Left renal pelvis (tissue), 4 donors: ENCODE measurements at regions not wholly inside any gene's neighbourhood (a gene's known extent, or its start where the extent isn't known, plus 50 kb on each side); places are given as distances from the start of the nearest gene placed in this dataset.
"Not testable (repeated sequence)": the region's sequence is repeated elsewhere in the genome, so short reads cannot be mapped to it uniquely, and the experiment has no call there.

Experiments
- DNase-seq, 4 donors: peaks; one replicate each; pipeline ENCODE4 v3.0.0-alpha.2; 2013; ENCODE audit warnings: low read depth in 4 of 4, low spot score in 3 of 4

DNA sequence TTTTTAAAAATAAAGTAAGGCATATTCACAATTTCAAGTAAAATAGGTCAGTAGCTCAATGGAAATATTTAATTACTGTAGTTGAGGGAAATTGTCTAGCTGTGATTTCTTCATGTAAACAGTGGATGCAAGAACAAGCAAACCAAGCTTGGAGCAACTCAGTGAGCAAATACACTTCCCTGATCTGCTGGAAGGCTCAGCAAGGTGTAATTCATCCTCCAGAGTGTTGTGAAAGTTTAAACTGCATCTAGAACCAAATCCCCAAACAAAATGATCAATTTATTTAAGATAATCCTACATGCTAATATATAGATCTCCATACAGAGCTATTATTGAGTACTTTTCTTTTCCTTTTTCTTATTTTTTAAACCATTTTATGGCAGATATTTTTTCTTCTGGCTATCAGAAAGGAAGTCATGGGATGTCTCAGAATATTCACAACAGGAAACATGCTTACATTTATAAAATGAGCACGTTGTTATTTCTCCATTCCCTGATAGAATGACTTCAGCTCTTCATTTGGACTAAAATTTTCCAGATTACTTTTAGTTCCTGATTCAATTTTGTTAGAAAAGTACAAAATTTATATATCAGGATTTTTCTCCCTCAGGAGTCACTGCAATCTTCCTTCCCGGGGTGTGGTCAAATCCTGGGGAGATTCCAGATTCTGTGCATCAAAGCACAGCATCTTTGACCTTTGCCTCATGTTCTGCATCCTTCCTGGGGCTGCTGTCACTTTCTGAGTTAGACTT lies 219.2 kb upstream of the ELL2 start:
- DNase-seq, result no peak

DNA sequence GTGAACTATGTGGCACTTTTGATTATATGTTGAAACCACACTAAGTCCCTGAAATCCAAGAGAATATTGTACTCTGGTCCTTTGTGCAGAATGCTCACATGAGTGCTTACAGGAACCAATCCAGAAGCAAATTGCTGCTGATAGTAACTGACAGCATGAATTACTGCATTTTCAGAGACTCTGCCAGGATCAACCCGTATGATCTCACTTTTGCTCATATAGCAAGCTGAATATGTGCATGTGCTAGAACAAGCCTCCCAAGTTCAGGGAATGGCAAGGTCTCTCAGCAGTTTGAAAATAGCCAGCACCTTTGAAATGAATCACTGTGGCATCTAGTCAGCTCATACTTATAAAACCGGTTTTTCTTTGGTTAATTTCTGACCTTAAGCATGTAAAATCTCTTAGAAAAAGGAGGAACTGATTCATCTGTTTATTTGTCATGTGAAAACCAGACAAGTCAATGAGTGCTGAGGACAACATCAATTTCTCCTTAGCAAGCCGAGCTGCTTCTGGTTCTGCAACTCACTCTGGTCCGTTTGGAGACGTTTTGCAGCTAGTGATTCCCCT lies 215.7 kb upstream of the ELL2 start:
- no peak for DNase-seq

DNA sequence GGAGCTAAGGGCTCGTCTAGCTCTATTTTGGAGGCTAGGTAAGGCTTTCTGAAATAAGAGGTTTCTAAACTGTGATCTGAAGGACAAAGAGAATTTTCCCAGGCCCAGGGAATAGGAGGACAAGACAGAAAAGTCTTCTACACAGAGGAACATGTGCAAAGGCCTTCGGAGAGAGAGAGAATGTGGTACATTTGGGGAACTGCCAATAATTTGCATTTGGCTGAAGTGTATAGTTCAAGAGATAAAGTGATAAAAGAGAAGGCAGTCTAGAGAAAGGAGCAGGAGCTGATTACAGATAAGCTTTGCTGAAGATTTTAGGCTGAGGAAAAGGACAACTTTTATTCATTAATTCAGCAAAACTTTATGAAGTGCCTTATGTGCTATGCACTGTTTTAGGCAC lies 214.4 kb upstream of the ELL2 start:
- DNase-seq, result no peak

DNA sequence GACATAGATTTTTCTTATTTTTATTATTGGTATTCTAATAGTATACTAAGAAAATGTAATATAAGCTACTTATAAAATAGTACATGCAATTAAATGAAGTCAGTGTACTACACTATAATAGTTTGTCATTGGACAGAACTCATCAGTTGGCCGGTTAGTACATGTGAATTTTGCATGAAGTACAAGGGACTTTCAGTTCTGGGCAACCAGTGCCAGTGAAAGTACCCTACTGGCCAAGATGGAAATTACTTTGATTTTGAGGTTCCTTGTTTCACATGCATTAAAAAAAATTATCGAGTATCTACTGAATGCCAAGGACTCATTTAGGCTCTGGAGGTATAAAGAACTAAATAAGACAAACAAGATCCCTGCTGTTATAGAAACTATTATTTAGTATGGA lies 213.4 kb upstream of the ELL2 start:
- DNase-seq, result no peak

DNA sequence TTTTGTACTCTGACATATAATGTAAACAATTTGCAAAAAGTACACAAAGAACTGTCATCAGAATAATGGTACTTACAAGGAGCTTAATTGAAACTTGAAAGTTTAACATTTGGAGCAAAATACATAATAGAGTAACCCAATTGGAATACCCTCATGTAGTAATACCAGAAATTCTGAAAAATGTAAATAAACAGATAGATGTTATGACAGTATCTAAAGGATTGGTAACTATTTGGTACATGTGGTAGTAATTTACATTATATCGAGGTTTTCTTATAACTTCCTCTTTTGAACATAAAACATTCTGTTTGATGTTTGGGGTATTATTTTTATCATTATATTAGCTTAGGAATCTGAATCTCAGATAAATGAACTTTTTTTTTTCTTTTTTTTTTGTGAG lies 211.7 kb upstream of the ELL2 start:
- DNase-seq, result no peak

DNA sequence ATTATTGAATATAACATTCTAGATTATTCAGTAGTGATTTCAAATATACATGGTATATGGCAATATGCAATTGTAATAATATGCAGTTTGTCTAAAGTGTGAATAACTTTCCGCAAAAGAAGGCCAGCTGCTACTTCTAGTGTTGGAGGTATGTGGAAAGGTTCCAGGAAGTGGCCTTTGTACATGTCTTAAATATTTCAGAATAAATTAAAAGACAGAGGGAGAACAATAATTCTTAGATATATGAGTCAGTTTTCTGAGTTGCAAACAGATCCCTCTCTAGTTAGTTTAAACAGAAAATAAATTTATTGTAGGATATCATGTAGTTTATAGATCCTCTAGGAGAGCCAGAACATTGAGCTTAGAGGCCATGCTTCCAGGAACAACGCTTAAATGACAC lies 210.8 kb upstream of the ELL2 start:
- DNase-seq, result no peak

DNA sequence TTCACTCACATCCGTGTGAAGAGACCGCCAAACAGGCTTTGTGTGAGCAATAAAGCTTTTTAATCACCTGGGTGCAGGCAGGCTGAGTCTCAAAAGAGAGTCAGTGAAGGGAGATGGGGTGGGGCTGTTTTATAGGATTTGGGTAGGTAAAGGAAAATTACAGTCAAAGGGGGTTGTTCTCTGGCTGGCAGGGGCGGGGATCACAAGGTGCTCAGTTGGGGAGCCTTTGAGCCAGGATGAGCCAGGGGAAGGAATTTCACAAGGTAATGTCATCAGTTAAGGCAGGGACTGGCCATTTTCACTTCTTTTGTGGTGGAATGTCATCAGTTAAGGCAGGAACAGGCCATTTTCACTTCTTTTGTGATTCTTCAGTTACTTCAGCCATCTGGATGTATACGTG lies 210.3 kb upstream of the ELL2 start:
- DNase-seq, result not testable (repeated sequence)

DNA sequence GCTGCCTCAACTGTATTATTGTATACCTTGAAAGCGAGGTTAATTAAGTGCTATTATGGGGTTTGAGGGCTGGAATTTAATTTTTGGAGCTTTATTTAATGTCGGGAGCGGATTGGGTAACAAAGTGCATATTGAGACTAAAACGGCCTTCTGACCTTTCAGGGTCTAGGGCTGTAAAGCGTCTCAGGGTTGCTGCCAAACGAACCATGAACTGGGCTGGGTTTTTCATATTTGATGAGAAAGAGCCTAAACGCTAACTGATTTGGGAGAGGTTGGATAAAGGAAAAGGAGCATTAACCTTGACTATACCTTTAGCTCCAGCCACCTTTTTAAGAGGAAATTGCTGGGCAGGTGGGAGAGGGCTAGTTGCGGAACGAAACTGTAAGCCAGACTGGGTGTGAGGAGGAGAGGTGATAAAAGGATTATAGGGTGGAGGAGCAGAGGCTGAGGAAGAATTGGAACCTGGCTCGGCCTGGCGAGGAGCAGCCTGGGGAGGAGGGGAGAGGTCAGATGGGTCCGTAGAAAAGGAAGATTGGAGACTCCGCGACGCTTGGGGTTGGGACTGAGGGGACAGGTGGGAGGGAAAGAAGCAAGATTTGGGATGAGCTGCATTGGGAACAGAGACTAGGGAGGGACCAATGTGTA lies 209.0 kb upstream of the ELL2 start:
- not testable (repeated sequence) for DNase-seq

DNA sequence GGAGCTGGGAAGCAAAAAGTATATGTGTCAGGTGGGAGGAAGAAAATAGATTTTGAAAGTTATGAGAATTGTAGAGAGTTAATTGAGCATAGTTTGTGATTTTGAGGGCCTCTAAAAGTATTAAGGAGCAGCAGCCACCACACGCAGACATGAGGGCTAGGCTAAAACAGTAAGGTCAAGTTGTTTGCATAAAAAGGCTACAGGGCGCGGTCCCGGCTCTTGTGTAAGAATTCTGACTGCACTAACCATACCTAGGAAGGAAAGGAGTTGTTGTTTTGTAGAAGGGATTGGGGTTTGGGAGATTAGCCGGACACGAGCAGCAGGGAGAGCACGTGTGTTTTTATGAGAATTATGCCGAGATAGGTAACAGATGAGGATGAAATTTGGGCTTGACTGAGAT lies 207.2 kb upstream of the ELL2 start:
- DNase-seq, result not testable (repeated sequence)

DNA sequence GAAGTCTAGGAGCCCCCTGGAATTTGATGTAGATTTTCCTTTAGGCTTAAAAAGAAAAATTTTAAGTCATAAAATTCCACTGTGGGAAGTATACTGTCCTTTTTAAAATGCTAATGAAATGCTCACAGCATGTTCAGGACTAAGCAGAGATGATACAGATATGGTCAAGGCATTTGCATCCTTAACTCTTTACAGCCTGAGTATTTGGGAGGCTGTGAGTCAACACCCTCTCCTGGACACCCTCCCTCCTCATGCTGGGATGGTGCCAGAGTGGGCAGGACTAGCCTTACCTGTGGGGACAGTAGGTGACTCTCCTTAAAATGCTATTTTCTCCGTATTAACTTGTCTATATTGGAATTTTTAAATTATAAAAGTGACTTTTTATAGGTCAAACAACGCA lies 197.4 kb upstream of the ELL2 start:
- no peak for DNase-seq

DNA sequence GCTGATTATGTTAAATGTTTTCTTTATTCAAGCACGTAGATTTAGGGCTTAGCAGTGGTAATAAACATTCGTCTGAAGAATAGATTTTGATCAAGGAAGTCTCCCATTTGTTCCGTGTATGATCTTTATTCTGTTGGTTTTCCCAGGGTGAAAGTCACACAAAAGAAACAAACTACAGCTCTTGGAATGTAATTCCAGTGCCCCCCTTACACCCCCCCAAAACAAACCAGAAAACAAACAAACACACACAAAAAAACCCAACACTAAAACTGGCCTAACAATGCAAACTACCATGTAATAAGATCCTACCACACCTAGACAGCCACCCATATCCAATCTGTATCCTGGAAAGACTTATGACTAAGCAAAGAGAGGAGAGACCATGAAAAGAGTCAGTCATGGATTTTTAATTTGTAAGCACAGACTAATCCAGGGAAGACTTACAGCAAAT lies 196.2 kb upstream of the ELL2 start:
- no peak for DNase-seq

DNA sequence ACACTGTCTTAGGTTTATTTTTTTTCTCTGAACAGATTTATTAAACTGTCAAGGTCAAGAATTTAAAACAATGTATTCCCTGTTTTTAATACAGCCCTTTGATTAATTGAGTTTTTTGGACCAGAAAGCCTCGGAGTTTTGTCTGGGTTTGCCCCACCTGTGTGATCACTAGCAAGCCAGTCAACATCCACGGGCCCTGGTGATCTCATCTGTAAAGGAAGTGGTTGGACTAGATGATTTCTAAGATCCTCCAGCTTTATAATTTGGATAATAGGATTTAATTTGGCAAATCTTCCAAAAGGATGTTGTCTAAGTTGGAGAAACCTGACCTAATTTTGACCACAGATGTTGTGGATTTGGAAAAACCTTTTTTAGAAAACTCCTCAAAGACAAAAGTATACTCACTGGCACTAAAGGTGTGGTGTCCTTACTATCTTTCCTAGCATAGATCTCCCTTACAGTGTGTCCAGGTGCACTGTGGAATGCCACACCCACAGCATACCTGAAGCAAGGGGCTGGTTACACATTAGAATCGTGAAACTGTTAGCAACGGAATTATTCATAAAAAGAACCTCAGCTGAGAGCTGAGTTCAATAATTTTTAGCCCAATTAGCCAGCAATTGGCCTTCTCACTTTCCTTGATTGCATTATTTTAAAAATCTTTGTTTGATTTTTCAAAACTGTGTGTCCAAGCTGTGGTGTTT lies 195.6 kb upstream of the ELL2 start:
- no peak for DNase-seq

DNA sequence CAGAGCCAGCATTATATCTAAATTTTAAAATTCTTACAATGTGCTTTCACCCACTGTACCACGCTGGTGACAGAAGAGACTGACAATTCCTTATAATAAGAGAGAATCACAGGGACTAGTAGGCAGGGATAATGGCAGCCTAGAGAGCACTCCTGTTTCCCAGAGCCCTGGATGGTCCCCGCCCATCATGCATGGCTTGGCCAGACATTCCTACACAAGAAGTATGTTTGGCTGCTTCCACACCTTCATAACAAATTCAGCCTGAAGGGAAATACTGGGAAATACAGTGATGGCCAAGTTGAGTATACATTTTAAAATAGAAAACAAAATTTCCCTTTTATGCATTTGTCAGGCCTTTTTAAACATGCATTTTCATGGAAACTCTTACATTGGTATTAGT lies 193.5 kb upstream of the ELL2 start:
- DNase-seq, result no peak

DNA sequence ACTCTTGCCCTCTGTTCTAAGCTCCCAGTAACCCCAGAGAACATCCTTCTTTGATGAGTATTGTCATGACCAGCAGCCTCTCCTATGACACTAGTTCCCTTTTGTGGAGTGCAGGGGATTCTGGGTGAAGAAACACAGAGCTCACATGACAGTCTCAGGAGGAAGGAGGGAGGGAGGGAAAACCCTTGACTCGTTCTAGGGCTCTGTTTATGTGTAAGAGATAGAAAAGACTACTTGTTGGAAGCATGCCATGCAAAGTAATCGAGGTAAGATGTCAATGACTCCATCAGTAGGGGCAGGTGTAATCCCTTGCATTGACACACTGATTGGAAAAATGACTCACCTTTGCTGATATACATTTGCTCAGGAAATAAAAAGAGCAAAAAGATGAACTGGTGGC lies 190.2 kb upstream of the ELL2 start:
- no peak for DNase-seq

DNA sequence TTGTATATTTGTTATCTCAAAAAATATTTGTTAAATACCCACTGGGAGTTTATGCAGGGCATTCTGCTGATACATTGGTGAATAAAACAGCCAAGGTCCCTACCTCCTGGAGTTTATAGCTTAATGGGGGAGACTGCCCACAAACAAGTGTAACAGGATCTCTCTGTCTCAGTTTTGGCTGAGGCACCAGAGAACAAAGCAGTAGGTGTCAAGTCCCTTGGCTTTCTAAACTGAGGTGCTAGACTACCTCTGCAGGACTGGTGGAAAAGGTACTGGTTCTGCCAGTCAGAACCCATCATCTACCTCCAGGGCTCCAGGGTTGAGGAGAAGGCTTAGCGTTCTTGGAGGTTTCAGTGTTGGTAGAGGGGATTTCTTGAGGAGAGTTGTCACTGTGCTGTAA lies 188.4 kb upstream of the ELL2 start:
- DNase-seq, result no peak

DNA sequence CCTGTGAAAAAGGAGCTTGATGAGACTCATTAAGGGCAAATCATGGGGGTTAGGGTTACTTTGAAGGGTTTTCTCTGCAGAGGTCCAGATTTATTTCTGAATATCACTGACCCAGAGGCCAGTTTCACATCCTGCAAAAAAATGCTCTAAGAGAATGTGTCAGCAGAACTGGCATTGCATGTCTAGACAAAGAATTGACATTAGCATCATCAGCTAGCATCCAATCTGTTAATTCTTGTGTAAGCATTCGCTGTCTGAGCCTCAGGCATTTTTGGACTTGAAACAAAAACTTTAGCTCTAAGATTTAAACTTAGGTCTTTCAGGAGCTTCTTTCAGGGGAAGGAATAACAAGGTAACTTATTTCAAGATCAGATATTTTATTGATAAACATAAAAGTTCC lies 187.9 kb upstream of the ELL2 start:
- no peak for DNase-seq

DNA sequence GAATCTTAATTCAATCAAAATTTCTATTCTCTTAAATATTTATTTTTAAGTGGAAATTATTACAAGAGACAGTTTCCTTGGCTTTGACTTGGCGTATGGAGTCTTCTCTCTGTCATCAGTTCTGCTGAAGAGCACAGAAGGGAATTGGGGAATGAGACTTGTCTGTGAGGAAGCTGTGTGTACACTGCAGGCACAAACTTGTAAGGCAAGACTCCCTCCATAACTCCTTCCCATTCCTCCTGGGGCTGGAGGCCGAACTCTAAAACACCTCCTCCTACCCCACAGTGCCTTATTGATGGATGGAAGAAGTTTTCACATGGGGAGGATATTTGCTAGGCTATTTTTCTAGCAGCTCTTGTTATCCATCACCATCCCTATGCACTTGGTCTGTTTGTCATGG lies 187.4 kb upstream of the ELL2 start:
- no peak for DNase-seq

DNA sequence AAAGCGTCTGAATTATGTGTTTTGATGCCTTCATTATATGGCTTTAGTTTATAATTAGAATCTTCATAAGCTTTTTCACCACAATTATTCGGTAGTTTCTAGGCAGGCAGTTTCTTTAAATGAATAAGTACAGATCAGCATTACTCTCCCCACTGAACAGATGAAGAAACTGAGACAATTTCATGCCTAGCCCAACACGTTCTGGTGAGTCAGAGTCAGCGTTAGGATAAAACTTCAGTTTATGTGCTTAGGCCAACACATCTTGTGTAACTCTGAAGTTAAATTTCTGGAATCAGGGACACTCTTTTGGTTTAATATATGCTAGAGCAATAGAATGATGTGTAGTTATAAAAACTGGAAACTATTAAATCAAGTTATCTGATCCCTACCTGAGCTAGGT lies 186.7 kb upstream of the ELL2 start:
- DNase-seq, result no peak

DNA sequence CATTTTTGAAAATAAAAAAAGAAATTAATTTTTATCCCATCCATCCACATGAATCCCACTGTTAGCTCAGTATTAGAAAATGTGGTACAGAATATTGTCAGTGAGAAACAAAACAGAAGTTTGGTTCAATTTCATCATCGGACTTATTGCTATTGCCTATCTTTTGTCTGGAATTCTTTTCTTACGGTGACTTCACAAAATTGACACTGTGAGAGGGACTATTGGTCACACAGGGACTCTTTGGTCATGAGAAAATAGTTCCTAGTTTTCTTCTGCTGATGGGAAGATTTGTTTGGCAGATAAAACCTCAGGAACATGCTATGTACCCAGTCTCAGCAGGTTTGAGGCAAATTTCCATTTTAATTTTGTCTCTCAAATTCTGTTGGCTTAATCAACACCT lies 186.2 kb upstream of the ELL2 start:
- DNase-seq, result no peak

DNA sequence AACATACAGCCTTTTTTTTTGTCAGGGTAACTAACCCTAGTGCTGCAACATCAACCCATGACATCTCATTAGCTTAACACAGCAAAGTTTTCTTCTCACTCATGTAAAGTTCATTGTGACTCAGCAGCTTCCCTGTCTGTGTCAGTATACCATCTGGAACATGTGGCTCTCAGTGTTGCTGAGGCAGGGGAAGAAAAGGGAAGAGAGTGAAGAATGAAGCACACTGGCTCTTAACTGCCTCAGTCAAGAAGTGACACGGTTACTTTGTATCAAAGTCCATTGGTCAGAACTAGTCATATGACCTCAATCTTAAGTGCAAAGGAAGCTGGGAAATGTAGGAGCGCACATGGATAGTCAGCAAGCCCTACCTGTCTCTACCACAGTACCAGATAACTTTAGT lies 185.0 kb upstream of the ELL2 start:
- DNase-seq, result peak in 1 of 4 donors; percentile 6

DNA sequence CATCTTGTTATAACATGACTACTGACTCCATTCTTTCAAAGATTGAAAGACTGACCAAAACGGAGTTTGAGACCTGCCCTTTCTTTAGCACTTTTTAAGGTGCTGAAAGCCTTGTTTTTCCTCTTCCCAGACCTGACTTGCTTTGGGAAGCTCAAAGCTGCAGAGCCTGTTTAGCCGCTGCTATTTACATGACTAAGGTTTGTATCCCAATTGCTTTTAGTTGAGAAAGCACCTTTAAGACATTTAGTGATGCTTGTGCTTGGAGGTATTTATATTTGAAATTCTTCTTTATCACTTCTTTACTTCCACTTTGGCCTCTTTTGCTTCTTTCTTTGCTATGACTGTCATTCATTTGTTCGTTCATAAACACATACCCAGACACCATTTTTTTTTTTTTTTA lies 182.6 kb upstream of the ELL2 start:
- no peak for DNase-seq

DNA sequence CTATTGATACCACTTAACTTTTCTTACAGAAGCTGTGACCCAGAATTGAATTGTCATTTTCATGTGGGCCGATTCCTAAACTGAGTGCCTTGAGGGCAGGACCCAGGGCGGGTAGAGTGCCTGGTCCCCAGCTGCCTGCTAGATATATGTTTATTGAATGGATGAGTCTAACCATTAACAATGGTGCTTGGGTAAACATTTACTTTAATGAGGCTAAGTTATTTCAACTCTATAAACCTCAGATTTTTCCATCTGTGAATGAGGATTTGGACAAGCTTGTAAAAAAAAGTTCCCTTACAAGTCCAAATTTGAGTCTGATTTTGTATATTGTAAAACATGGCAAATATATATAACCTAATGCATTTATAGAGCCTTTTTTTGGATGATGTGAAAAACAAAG lies 181.8 kb upstream of the ELL2 start:
- DNase-seq, result no peak
